Neutrophil (primary cell): ENCODE measurements at regions not wholly inside any gene's neighbourhood (a gene's known extent, or its start where the extent isn't known, plus 50 kb on each side); places are given as distances from the start of the nearest gene placed in this dataset.

Experiments
- H3K27ac ChIP-seq: fragments of 200-600 bp; sonication (generic); 2 replicates; pipeline ENCODE4 v1.5.1; 2016; ENCODE audit warnings: mild to moderate bottlenecking, moderate library complexity
- H3K27me3 ChIP-seq: fragments of 200-600 bp; sonication (generic); 2 replicates; pipeline ENCODE4 v1.6.0; 2016; ENCODE audit warnings: mild to moderate bottlenecking
- H3K36me3 ChIP-seq: fragments of 200-600 bp; sonication (generic); 2 replicates; pipeline ENCODE4 v1.5.1; 2017
- H3K4me1 ChIP-seq, 2 experiments: fragments of 200-600 bp in 1 of 2; sonication (generic) in 1 of 2; 1 replicate in 1 of 2; 2 replicates in 1 of 2; pipeline versions ENCODE4 v1.5.1 to v1.6.1; 2013 to 2016; ENCODE audit warnings: low read depth in 1 of 2, low read length in 1 of 2, mild to moderate bottlenecking in 1 of 2, moderate library complexity in 1 of 2; ENCODE audit not compliant: control insufficient read depth in 1 of 2, insufficient read depth in 1 of 2
- H3K4me3 ChIP-seq, 2 experiments: fragments of 200-600 bp in 1 of 2; sonication (generic) in 1 of 2; 1 replicate in 1 of 2; 2 replicates in 1 of 2; pipeline ENCODE4 v1.5.1; 2013 to 2016; ENCODE audit warnings: low read depth in 1 of 2, low read length in 1 of 2, mild to moderate bottlenecking in 1 of 2, moderate library complexity in 1 of 2
- H3K9me3 ChIP-seq: fragments of 200-600 bp; sonication (generic); 2 replicates; pipeline ENCODE4 v1.5.1; 2016
- CTCF ChIP-seq: fragments of 200-600 bp; sonication (generic); IDR thresholded peaks from 2 replicates; pipeline ENCODE4 v1.5.1; 2016; ENCODE audit warnings: antibody characterized with exemption

DNA sequence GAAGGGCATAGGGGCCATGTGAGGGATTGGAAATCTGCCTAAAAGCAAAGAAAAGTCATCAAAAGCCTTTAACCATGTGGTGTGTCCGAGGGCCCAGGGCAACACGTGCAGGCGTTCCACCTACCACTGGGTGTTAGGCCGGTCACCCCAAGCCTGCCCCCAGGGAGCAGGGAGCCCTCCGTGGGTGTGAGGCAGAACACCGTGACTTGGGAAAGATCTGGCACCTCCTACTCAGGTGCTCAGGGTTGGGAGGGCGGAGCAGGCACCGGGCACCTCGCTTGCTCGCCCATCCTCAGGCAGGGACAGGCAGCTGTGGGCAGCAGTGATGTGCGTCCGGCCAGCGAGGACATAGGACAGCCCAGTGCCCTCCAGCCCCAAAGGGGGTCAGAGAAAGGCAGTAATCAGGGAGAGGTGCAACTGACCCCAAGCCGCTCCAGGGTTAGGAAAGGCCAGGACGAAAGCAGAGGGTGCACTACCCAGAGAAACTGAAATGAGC is 80.7 kb upstream of the CHST15 start:
- Histone ChIP-seq H3K4me1 (no peaks in the 10 kb centered on the region), H3K27me3 (peaks cover 19% of the 10 kb centered on the region), H3K36me3 (no peaks in the 10 kb centered on the region), H3K9me3 (no peaks in the 10 kb centered on the region), H3K4me3 (no peak overlapping the region), H3K27ac (no peak overlapping the region)
- no peak for TF ChIP-seq CTCF

- Histone ChIP-seq H3K27ac (no peak overlapping the region), H3K4me3 (no peak overlapping the region), H3K27me3 (peaks cover 19% of the 10 kb centered on the region), H3K4me1 (no peaks in the 10 kb centered on the region), H3K9me3 (no peaks in the 10 kb centered on the region), H3K36me3 (no peaks in the 10 kb centered on the region)
- no peak for TF ChIP-seq CTCF
These were observed 80.0 kb upstream of the CHST15 start for GRCh38 chr10:124173298-124173900.

- peaks cover 19% of the 10 kb centered on the region for H3K27me3 ChIP-seq
- no peak overlapping the region for H3K4me3 ChIP-seq
- H3K27ac ChIP-seq: no peak overlapping the region
- no peak for TF ChIP-seq CTCF
- H3K4me1 ChIP-seq: no peaks in the 10 kb centered on the region
- H3K9me3 ChIP-seq: no peaks in the 10 kb centered on the region
- H3K36me3 ChIP-seq: no peaks in the 10 kb centered on the region
These were observed 79.0 kb upstream of the CHST15 start for GRCh38 chr10:124172181-124172916.

DNA sequence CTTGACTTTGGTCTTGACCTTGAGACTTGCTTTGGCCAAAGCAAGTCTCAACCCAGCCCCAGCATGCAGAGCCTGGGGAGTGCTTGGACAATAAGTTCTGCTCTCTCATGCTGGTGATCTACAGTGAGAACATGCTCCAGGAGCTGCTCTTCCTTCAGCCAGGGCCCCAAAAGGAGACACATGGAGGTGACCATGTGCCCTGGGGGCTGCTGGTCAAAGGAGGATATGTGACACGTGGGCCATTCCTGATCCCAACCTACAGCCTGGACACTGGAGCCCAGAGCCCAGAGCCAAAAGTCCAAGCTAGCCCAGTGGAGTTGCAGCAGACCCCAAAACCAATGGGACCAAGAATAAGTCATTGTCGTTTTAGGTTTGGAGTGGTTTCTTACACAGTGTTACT is 78.2 kb upstream of the CHST15 start:
- H3K27ac ChIP-seq: no peak overlapping the region
- no peak for TF ChIP-seq CTCF
- peaks cover 11% of the 10 kb centered on the region for H3K27me3 ChIP-seq
- no peaks in the 10 kb centered on the region for H3K36me3 ChIP-seq
- H3K4me1 ChIP-seq: no peaks in the 10 kb centered on the region
- H3K9me3 ChIP-seq: no peaks in the 10 kb centered on the region
- no peak overlapping the region for H3K4me3 ChIP-seq

DNA sequence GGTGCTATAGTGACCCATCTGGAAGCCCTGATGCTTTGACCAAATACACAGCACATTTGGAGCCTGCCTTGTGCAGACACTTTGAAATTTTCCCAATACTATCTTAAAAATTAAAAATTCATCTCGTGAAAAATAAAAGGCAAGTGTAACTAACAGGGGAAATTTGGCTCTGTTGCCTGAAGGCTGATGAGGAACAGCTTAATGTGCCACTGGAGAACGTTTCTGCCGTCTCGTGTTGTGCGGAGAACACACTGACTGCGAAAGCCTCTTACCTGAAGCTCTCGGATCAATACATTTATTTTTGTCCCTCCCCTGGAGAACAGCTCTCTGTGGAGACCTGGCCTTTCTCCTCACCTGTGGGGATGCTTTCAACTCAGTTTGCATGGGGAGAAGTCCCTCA is 77.2 kb upstream of the CHST15 start:
- Histone ChIP-seq H3K27me3 (peaks cover 2% of the 10 kb centered on the region), H3K4me3 (no peak overlapping the region), H3K9me3 (no peaks in the 10 kb centered on the region), H3K36me3 (no peaks in the 10 kb centered on the region), H3K4me1 (no peaks in the 10 kb centered on the region), H3K27ac (no peak overlapping the region)
- no peak for TF ChIP-seq CTCF
